NCI-H748 (cell line): ENCODE measurements at regions not wholly inside any gene's neighbourhood (a gene's known extent, or its start where the extent isn't known, plus 50 kb on each side); places are given as distances from the start of the nearest gene placed in this dataset.
"Not testable (repeated sequence)": the region's sequence is repeated elsewhere in the genome, so short reads cannot be mapped to it uniquely, and the experiment has no call there.

Experiments
- DNase-seq: peaks from one replicate; lab custom pipeline; 2025; ENCODE audit not compliant: unreplicated experiment; lab: John Stamatoyannopoulos, UW

- not testable (repeated sequence) for DNase-seq
Observed at GRCh38 chr3:75388486-75389124, 275.5 kb upstream of the FRG2C start.

GRCh38 chr3:75393288-75393694 lies 270.8 kb upstream of the FRG2C start:
- peak; percentile 53 for DNase-seq

- DNase-seq: not testable (repeated sequence)
Observed at GRCh38 chr3:75394102-75394501, 270.0 kb upstream of the FRG2C start.

GRCh38 chr3:75394562-75395360 lies 269.4 kb upstream of the FRG2C start:
- not testable (repeated sequence) for DNase-seq

GRCh38 chr3:75395580-75396315 lies 268.4 kb upstream of the FRG2C start:
- DNase-seq: no peak

GRCh38 chr3:75396316-75396802 lies 267.8 kb upstream of the FRG2C start:
- no peak for DNase-seq

- DNase-seq: not testable (repeated sequence)
Observed at GRCh38 chr3:75397486-75397885, 266.6 kb upstream of the FRG2C start.

GRCh38 chr3:75422101-75422945 lies 241.8 kb upstream of the FRG2C start:
- DNase-seq: peak; percentile 45

GRCh38 chr3:75425379-75425778 lies 238.7 kb upstream of the FRG2C start:
- not testable (repeated sequence) for DNase-seq

GRCh38 chr3:75427486-75427885 lies 236.6 kb upstream of the FRG2C start:
- not testable (repeated sequence) for DNase-seq

- DNase-seq: not testable (repeated sequence)
Observed at GRCh38 chr3:75427906-75428305, 236.2 kb upstream of the FRG2C start.

GRCh38 chr3:75429561-75430220 lies 234.4 kb upstream of the FRG2C start:
- DNase-seq: peak; percentile 47

GRCh38 chr3:75430406-75430805 lies 233.7 kb upstream of the FRG2C start:
- not testable (repeated sequence) for DNase-seq

GRCh38 chr3:75431120-75431519 lies 233.0 kb upstream of the FRG2C start:
- not testable (repeated sequence) for DNase-seq

- DNase-seq: not testable (repeated sequence)
Observed at GRCh38 chr3:75432466-75432865, 231.7 kb upstream of the FRG2C start.

GRCh38 chr3:75432885-75433284 lies 231.2 kb upstream of the FRG2C start:
- DNase-seq: not testable (repeated sequence)

GRCh38 chr3:75433295-75433694 lies 230.8 kb upstream of the FRG2C start:
- DNase-seq: not testable (repeated sequence)

GRCh38 chr3:75434276-75434912 lies 229.7 kb upstream of the FRG2C start:
- peak; percentile 25 for DNase-seq
